GM19035 (cell line): ENCODE measurements at regions not wholly inside any gene's neighbourhood (a gene's known extent, or its start where the extent isn't known, plus 50 kb on each side); places are given as distances from the start of the nearest gene placed in this dataset.

ENCODE experiments used
- ATAC-seq: cut with Tn5 transposase; IDR thresholded peaks from one replicate; pipeline ENCODE4 v1.9.1; 2021; ENCODE audit not compliant: unreplicated experiment

DNA sequence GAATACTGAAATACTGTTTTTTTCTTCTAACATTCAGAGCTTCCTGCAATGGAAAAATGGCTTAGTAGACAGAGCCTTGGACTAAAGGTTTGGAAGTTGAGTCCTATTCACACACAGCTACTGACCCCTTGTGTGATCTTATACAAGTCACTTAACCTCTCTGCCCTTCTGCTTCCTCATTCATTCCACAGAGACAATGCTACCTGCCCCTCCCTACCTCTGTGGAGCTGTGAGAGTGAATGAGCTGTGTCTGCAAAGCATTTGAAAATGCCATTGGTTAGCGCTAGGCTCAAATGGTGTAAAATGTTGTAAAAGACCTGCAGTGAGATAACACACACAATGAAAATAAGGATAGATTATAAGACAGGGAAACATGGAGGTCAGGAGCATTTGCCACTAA, 214.4 kb downstream of the BARHL2 start:
- ATAC-seq: no peak

GRCh38 chr1:90502194-90502593, 214.9 kb downstream of the BARHL2 start:
- ATAC-seq: no peak

GRCh38 chr1:90501281-90501680, 215.8 kb downstream of the BARHL2 start:
- ATAC-seq: no peak

DNA sequence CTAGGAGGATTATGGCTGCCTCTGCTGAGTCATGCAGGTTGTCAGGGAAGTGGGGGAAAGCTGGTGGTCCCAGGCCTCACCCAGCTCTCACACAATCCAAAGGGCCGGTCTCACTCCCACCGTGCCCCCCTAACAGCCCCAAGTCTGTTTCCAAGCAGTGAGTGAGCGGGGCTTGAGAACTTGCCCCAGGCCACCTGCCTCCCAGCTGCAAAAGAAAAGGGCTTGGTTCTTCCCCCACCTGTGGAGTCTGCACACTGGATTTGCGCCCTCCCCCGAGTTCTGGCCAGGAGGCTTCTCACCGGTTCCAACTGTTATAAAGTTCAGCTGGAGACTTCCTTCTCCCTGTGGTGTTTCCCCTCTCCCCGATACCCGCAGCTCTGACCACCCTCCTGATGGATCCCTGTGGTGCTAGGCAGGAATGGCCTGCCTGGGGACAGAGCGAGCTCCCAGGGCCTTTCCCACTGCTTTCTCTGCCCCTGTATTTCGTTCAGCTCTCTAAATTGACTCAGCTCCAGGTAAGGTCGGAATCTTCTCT, 222.3 kb downstream of the BARHL2 start:
- ATAC-seq: no peak

GRCh38 chr1:90488451-90488850, 228.7 kb downstream of the BARHL2 start:
- ATAC-seq: no peak

GRCh38 chr1:90486996-90487395, 230.1 kb downstream of the BARHL2 start:
- no peak for ATAC-seq

- ATAC-seq: no peak
Measured at GRCh38 chr1:90486134-90486824, 230.8 kb downstream of the BARHL2 start.

DNA sequence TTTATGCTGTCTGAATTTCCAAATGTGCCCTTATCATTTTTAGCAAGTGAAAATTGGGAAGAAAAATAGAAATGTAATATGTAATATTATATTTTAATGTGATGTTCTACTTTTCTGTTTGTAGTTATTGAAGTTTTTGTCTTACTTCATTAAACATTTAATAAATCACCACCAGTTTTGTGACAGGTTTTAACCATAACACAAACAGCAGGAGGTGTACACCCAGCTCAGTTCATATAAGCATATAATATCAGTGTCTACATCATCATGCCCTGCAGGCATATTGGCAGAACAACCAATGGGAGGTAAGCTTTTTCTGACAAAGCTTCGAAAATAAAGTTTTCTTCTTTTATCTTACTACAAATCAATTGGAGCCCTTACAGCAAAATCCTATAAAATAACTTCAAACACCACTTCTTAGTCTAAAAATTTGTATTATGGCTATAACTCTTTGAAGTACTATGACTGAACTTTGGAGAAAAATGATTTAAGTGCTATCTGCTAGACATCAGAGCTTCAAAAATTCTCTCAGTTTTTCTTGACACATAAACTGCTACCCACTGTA, 236.7 kb downstream of the BARHL2 start:
- ATAC-seq: no peak

GRCh38 chr1:90476994-90477393, 240.1 kb downstream of the BARHL2 start:
- no peak for ATAC-seq

DNA sequence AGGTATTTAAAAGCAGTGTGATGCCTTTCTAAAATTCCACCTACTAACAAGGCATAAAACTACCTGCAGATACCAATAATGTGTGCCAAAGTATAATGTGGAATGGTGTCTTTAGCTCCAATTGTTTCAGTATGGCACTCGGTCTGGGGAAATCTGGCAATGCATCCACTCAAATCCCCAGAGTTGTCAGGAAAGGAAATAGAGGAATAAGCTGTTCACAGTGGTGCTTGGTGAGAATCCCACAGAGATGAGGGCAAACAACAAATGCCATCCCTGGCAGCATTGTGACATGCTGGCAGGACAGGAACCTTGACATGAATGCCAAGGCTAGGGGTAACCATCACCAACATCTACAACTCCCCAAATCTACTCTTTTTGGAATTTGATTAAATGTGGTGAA, 240.7 kb downstream of the BARHL2 start:
- no peak for ATAC-seq

- ATAC-seq: no peak
Measured at GRCh38 chr1:90475631-90476030, 241.5 kb downstream of the BARHL2 start.

DNA sequence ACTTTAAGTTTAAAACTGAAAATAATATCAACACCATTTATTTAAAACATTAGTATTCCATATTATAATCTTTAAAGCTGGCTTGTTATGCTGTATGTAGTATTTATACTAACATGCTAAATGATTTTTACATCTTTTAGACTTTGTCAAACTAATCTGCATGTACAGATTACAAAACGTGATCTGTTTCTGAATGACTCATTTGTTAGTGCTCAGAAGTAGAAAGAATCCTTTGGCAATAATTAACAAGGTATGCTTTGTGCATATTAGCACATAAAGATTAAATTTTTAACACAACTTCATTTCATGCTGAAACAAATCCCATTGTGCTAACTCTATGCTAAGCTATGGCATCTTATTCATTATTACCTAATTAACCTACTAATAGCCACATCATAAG, 242.4 kb downstream of the BARHL2 start:
- no peak for ATAC-seq

DNA sequence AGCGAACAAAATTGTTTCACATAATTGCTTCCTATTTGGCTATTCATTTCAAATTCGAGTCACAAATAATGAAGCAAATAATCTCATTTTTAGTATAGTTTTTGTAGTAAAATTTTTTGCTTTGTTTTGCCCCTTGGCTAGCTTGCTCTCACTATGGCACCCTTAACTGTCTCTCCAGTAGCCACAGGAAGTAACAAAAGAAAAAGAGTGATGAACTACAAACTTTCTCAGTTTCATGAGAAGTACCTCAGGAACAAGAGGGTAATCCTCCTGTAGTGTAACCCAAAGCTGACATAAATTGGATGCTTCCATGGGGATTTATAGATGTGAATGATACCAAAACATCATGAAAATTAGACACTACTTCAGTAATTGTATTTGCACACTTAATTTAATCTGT, 242.9 kb downstream of the BARHL2 start:
- no peak for ATAC-seq

- no peak for ATAC-seq
Measured at GRCh38 chr1:90472775-90473174, 244.3 kb downstream of the BARHL2 start.

DNA sequence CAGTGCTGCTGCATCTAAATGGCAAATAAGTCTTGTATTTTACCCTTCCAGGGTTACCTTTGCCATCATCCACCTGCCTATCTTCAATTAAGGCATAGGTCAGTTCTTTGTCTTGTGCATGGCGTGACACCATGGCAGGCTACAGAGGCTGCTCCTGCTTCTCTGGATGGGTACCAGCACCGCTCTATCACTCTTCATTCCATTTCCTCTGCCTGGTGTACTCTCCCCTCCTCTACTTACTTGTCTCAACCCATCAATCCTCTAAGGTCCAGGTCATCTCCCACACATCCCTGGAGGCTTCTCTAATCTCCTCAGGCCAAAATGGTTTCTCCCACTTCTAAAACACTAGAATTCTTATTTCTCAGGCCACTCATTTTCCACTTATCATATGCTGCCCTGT, 257.5 kb downstream of the BARHL2 start:
- no peak for ATAC-seq

DNA sequence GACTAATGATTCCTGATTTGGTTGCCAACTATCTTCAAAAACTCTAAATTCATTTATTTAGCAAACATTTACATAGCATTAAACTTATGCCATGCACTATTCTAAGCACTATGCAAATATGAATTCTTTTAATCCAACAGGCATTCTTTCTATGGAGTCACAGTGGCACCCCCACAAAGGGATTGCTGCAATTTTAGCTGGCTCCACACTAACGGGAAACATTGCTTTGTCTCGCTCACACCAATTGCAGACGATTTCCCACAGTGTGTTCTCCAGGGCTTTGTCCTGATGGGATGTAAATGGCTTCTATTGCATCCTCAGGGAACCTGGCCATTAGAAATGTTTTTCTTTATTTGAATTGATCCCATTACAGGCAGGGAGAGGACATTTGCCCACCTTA, 259.1 kb downstream of the BARHL2 start:
- no peak for ATAC-seq

DNA sequence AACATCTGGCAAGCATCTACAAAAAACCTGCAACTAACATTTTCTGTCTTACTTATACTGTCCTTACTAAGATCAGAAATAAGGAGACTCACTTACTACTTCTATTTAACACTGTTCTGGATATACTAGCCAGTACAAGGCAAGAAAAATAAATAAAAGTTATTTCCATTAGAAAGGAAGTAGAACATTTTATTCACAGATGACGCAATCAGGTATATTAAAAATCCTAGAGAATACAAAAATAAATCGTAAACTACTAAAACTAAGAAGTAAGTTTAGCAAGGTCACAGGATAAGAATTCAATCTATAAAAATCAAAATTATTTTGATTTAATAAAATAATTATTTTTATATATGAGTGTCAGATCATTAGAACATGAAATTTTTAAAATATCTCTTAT, 264.6 kb downstream of the BARHL2 start:
- no peak for ATAC-seq

GRCh38 chr1:90443354-90443753, 273.7 kb downstream of the BARHL2 start:
- ATAC-seq: no peak

- ATAC-seq: no peak
Measured at GRCh38 chr1:90435351-90435750, 281.8 kb downstream of the BARHL2 start.

GRCh38 chr1:90434460-90434859, 282.6 kb downstream of the BARHL2 start:
- no peak for ATAC-seq

DNA sequence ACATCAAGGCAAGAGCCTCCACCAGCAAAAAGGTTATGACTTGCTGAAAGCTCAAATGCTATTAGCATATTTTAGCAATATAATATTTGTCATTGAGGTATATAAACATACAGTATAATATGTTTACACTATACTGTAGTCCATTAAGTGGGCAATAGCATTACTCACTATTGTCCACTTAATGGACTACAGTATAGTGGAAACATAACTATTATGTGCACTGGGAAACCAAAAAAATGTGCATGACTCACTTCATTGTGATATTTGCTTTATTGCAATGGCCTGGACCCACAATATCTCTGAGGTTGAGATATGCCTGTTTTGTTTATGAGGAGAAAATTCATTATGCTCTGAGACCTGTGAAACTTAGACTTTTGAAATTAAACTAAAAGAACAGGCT, 300.0 kb downstream of the BARHL2 start:
- no peak for ATAC-seq

- ATAC-seq: no peak
Measured at GRCh38 chr1:90414201-90414600, 302.9 kb downstream of the BARHL2 start.

DNA sequence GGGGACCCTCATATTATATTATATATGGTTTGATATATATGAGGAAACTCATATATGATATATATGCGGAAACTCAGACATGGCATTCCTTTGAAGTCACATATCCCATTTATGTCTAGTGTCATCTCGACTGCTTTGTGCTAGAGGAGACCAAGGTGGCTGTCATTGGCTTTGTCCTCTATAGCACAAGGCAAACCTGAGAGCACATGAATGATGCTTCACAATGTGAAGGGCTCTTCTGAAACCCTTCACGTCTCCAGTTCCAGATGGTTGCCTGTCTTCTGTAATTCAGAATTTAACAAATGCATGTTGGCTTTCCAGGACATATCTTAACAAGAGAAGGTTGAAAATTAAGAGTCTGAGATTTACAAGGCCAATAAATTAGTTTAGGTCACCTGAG, 303.6 kb downstream of the BARHL2 start:
- ATAC-seq: no peak
